GM10266 (cell line): ENCODE measurements at regions not wholly inside any gene's neighbourhood (a gene's known extent, or its start where the extent isn't known, plus 50 kb on each side); places are given as distances from the start of the nearest gene placed in this dataset.

Experiments
- DNase-seq: peaks from one replicate; pipeline ENCODE4 v3.0.0; 2012; ENCODE audit errors: extremely low spot score
- TF ChIP-seq, protein P1 (sequence below): IDR thresholded peaks from 2 replicates; pipeline ENCODE4 v1.5.1; 2012; ENCODE audit warnings: mild to moderate bottlenecking, low read depth; ENCODE audit not compliant: control insufficient read depth, insufficient read depth; ENCODE audit errors: missing control alignments

DNA sequence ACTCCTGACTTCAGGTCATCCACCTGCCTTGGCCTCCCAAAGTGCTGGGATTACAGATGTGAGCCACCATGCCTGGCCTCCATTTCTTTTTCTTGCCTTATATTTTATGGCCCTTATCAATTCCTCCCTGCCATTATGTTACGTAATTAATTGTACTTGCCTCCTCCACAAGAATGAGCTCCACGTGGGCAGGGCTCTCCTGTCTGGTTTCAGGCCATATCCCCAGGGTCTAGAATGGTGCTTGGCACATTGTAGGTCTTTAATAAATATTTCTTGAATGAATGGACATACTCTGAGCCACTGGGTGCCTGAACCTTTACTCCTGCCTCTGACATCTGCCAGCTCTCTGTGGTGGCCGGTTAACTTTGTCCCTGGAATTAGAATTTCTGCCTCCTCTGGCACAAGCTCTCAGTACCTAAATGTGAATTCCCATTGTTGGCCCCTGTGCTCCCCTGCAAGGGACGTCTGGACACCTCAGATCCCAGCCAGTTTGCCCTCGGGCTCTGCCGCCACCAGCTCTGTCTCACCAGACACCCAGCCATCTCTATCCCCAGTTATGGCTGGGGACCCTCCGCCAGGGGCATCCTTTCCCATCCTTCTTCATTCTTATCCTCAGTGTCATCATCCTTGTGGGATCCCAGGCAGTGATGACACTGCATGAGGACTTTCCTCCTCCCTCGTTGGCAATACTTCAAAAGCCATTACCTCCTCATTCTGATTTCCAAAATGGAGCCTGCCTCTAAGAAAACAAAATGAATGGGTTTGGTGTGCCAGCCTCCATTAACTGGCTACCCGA lies 165.6 kb upstream of the SMAD3 start:
- TF ChIP-seq, protein P1, sequence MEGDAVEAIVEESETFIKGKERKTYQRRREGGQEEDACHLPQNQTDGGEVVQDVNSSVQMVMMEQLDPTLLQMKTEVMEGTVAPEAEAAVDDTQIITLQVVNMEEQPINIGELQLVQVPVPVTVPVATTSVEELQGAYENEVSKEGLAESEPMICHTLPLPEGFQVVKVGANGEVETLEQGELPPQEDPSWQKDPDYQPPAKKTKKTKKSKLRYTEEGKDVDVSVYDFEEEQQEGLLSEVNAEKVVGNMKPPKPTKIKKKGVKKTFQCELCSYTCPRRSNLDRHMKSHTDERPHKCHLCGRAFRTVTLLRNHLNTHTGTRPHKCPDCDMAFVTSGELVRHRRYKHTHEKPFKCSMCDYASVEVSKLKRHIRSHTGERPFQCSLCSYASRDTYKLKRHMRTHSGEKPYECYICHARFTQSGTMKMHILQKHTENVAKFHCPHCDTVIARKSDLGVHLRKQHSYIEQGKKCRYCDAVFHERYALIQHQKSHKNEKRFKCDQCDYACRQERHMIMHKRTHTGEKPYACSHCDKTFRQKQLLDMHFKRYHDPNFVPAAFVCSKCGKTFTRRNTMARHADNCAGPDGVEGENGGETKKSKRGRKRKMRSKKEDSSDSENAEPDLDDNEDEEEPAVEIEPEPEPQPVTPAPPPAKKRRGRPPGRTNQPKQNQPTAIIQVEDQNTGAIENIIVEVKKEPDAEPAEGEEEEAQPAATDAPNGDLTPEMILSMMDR = no peak
- DNase-seq = no peak

- DNase-seq = no peak
- TF ChIP-seq, protein P1 = no peak
Observed at GRCh38 chr15:66900586-66901310, 164.7 kb upstream of the SMAD3 start.

GRCh38 chr15:66901336-66902100 lies 163.9 kb upstream of the SMAD3 start:
- DNase-seq = no peak
- TF ChIP-seq, protein P1 = no peak

GRCh38 chr15:66905185-66905584 lies 160.2 kb upstream of the SMAD3 start:
- TF ChIP-seq, protein P1 = no peak
- no peak for DNase-seq

DNA sequence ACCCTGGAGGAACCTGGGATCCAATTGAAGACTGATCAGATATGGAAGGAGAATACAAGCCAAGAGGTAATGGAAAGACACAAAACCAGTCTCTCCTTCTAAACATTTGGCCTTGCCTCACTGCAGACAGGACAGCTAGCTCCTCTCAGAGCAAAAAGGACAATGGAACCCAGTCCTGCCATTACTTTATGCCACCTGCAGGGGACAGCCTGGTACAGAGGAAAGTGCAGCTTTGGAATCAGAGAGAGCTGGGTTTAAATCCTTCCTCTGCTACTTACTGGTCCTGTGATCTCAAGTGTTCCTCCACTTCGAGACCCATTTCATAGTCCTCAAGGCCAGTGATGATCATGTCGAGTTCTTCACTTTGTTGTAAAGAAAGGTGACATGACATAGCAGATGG lies 159.4 kb upstream of the SMAD3 start:
- no peak for DNase-seq
- TF ChIP-seq, protein P1 = no peak

DNA sequence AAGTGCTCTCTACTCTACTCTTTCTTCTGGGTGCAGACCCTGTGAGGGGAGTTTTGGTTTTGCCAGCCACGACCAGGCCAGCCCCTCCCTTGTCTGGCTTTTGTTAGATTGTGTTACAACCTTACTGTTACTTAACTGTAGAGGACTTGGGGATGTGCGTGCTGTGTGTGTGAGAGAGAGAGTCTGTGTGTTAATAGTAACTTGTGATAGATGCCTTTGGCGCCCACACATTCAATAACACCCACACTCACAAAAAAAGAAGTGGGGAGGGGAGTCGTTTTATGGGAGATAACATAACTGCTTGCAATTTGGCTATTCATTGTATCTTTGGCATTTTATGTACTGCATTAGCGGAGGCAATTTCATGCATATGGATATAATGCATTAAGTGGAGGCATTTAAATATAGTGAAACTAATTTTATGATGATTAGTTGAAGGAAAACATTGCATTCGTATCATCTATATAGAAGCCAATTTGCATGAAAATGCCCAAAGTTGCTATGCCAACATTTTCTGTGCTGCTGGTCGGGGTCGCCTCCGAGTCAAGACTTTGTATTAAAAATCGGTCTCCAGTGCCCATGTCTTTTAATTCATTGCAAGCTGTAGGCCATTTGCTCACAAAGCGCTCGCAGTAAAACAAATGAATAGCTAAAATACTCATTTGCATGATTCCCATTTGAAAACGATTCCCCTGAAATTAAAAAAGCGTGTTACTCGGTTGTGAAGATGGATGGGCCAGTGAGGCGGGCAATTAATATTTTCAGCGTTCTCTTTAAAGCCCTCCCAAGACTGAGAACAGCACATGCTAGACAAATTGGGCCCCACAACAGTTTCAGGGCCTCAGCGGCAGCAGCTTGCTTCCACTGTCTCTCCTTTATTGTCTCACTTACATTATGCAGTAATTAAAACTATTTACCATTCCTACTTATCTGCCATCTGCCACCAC lies 158.5 kb upstream of the SMAD3 start:
- TF ChIP-seq, protein P1 = no peak
- no peak for DNase-seq
